Neural cell (in vitro differentiated cells): ENCODE measurements at regions not wholly inside any gene's neighbourhood (a gene's known extent, or its start where the extent isn't known, plus 50 kb on each side); places are given as distances from the start of the nearest gene placed in this dataset.

ENCODE experiments used
- H2AFZ ChIP-seq: fragments of 200-600, 300-800 bp; sonication (generic), shearing (Covaris generic); 2 replicates; pipeline ENCODE4 v1.6.0; 2014; ENCODE audit warnings: low read depth, mild to moderate bottlenecking, antibody characterized with exemption, low read length, moderate library complexity
- H3F3A ChIP-seq: fragments of 200-600 bp; shearing (Covaris generic); 2 replicates; pipeline ENCODE4 v1.6.1; 2016; ENCODE audit warnings: mild to moderate bottlenecking, moderate library complexity, mixed read lengths, antibody characterized with exemption, low read length; ENCODE audit not compliant: insufficient read depth, poor library complexity, severe bottlenecking
- H3K27ac ChIP-seq: fragments of 200-600, 300-800 bp; sonication (generic), shearing (Covaris generic); 2 replicates; pipeline ENCODE4 v1.5.1; 2014; ENCODE audit warnings: mild to moderate bottlenecking, low read length, moderate library complexity
- H3K27me3 ChIP-seq: fragments of 300-800, 200-600 bp; sonication (generic), shearing (Covaris generic); 2 replicates; pipeline ENCODE4 v1.6.0; 2014; ENCODE audit warnings: mild to moderate bottlenecking, low read depth, low read length, moderate library complexity; ENCODE audit not compliant: insufficient read depth
- H3K36me3 ChIP-seq: fragments of 300-800, 200-600 bp; sonication (generic), shearing (Covaris generic); 2 replicates; pipeline ENCODE4 v1.5.1; 2014; ENCODE audit warnings: mild to moderate bottlenecking, antibody characterized with exemption, low read length, moderate library complexity; ENCODE audit not compliant: insufficient read depth
- H3K4me2 ChIP-seq: fragments of 300-800, 200-600 bp; sonication (generic), shearing (Covaris generic); 2 replicates; pipeline ENCODE4 v1.6.0; 2014; ENCODE audit warnings: mild to moderate bottlenecking, low read length
- H3K4me3 ChIP-seq: fragments of 300-800, 200-600 bp; sonication (generic), shearing (Covaris generic); 2 replicates; pipeline ENCODE4 v1.5.1; 2014; ENCODE audit warnings: mild to moderate bottlenecking, low read length, moderate library complexity
- H3K79me2 ChIP-seq: fragments of 200-600 bp; shearing (Covaris generic); replicated peaks from 2 replicates; pipeline ENCODE4 v1.6.0; 2014; ENCODE audit warnings: mild to moderate bottlenecking, low read length, moderate library complexity; ENCODE audit not compliant: insufficient read depth
- H3K9ac ChIP-seq: fragments of 300-800, 200-600 bp; sonication (generic), shearing (Covaris generic); 2 replicates; pipeline ENCODE4 v1.6.1; 2016; ENCODE audit warnings: mild to moderate bottlenecking, low read length, mixed read lengths
- H3K9me2 ChIP-seq: fragments of 200-600 bp; shearing (Covaris generic); 2 replicates; pipeline ENCODE4 v1.6.1; 2016; ENCODE audit warnings: mild to moderate bottlenecking, low read length, mixed read lengths; ENCODE audit not compliant: insufficient read depth
- H3K9me3 ChIP-seq: fragments of 200-600, 300-800 bp; sonication (generic), shearing (Covaris generic); 2 replicates; pipeline ENCODE4 v1.6.1; 2016; ENCODE audit warnings: mild to moderate bottlenecking, mixed run types, low read length, moderate library complexity, mixed read lengths
- H4K20me1 ChIP-seq: fragments of 200-600 bp; shearing (Covaris generic); 2 replicates; pipeline ENCODE4 v1.6.1; 2016; ENCODE audit warnings: mild to moderate bottlenecking, mixed run types; ENCODE audit not compliant: insufficient read depth
- EP300 ChIP-seq: fragments of 450-650 bp; conservative IDR thresholded peaks from 2 replicates; pipeline ENCODE4 v1.6.1; 2014; ENCODE audit warnings: antibody characterized with exemption, mild to moderate bottlenecking, moderate library complexity; ENCODE audit not compliant: poor library complexity, severe bottlenecking
- EZH2 ChIP-seq: fragments of 200-600, 300-800 bp; shearing (Covaris generic), sonication (generic); IDR thresholded peaks from 2 replicates; pipeline ENCODE4 v1.6.1; 2014; ENCODE audit warnings: antibody characterized with exemption, low read length, borderline replicate concordance, mild to moderate bottlenecking; ENCODE audit not compliant: insufficient read depth, poor library complexity, severe bottlenecking
- MXI1 ChIP-seq: fragments of 450-650 bp; conservative IDR thresholded peaks from 2 replicates; pipeline ENCODE4 v1.6.1; 2014; ENCODE audit warnings: antibody characterized with exemption, mild to moderate bottlenecking; ENCODE audit not compliant: poor library complexity, severe bottlenecking
- POLR2AphosphoS5 ChIP-seq: IDR thresholded peaks from 2 replicates; pipeline ENCODE4 v1.6.1; 2012
- RAD21 ChIP-seq: fragments of 450-650 bp; conservative IDR thresholded peaks from 2 replicates; pipeline ENCODE4 v1.6.1; 2014; ENCODE audit warnings: antibody characterized with exemption, mild to moderate bottlenecking, moderate library complexity
- SMC3 ChIP-seq: fragments of 450-650 bp; conservative IDR thresholded peaks from 2 replicates; pipeline ENCODE4 v1.6.1; 2014; ENCODE audit warnings: antibody characterized with exemption, mild to moderate bottlenecking, moderate library complexity; ENCODE audit not compliant: poor library complexity
- TAF1 ChIP-seq: IDR thresholded peaks from 2 replicates; pipeline ENCODE4 v1.6.1; 2012; ENCODE audit warnings: low read depth
- TF ChIP-seq, protein P1 (sequence below): fragments of 450-650 bp; IDR thresholded peaks from 2 replicates; pipeline ENCODE4 v1.5.1; 2014; ENCODE audit warnings: antibody characterized with exemption, mild to moderate bottlenecking, moderate library complexity; ENCODE audit not compliant: poor library complexity, severe bottlenecking
- TF ChIP-seq, protein P2 (sequence below): IDR thresholded peaks from 2 replicates; pipeline ENCODE4 v1.6.1; 2012; ENCODE audit warnings: borderline replicate concordance

GRCh38 chr2:19769513-19769912, 132.3 kb downstream of the TTC32 start:
- no peak overlapping the region for H2AFZ ChIP-seq
- no peaks in the 10 kb centered on the region for H3K9me3 ChIP-seq
- H4K20me1 ChIP-seq = no peaks in the 10 kb centered on the region
- no peak overlapping the region for H3K27ac ChIP-seq
- no peaks in the 10 kb centered on the region for H3K27me3 ChIP-seq
- no peaks in the 10 kb centered on the region for H3K9me2 ChIP-seq
- H3K4me2 ChIP-seq = no peak overlapping the region
- TF ChIP-seq, protein P1, sequence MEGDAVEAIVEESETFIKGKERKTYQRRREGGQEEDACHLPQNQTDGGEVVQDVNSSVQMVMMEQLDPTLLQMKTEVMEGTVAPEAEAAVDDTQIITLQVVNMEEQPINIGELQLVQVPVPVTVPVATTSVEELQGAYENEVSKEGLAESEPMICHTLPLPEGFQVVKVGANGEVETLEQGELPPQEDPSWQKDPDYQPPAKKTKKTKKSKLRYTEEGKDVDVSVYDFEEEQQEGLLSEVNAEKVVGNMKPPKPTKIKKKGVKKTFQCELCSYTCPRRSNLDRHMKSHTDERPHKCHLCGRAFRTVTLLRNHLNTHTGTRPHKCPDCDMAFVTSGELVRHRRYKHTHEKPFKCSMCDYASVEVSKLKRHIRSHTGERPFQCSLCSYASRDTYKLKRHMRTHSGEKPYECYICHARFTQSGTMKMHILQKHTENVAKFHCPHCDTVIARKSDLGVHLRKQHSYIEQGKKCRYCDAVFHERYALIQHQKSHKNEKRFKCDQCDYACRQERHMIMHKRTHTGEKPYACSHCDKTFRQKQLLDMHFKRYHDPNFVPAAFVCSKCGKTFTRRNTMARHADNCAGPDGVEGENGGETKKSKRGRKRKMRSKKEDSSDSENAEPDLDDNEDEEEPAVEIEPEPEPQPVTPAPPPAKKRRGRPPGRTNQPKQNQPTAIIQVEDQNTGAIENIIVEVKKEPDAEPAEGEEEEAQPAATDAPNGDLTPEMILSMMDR = no peak
- TF ChIP-seq SMC3 = no peak
- no peak for TF ChIP-seq MXI1
- TF ChIP-seq TAF1 = no peak
- TF ChIP-seq EZH2 = no peak
- TF ChIP-seq EP300 = no peak
- TF ChIP-seq, protein P2, sequence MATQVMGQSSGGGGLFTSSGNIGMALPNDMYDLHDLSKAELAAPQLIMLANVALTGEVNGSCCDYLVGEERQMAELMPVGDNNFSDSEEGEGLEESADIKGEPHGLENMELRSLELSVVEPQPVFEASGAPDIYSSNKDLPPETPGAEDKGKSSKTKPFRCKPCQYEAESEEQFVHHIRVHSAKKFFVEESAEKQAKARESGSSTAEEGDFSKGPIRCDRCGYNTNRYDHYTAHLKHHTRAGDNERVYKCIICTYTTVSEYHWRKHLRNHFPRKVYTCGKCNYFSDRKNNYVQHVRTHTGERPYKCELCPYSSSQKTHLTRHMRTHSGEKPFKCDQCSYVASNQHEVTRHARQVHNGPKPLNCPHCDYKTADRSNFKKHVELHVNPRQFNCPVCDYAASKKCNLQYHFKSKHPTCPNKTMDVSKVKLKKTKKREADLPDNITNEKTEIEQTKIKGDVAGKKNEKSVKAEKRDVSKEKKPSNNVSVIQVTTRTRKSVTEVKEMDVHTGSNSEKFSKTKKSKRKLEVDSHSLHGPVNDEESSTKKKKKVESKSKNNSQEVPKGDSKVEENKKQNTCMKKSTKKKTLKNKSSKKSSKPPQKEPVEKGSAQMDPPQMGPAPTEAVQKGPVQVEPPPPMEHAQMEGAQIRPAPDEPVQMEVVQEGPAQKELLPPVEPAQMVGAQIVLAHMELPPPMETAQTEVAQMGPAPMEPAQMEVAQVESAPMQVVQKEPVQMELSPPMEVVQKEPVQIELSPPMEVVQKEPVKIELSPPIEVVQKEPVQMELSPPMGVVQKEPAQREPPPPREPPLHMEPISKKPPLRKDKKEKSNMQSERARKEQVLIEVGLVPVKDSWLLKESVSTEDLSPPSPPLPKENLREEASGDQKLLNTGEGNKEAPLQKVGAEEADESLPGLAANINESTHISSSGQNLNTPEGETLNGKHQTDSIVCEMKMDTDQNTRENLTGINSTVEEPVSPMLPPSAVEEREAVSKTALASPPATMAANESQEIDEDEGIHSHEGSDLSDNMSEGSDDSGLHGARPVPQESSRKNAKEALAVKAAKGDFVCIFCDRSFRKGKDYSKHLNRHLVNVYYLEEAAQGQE = no peak
- TF ChIP-seq RAD21 = no peak
- H3K79me2 ChIP-seq = no peaks in the 10 kb centered on the region
- H3K9ac ChIP-seq = no peak overlapping the region
- no peak overlapping the region for H3K4me3 ChIP-seq
- no peaks in the 10 kb centered on the region for H3K36me3 ChIP-seq
- H3F3A ChIP-seq = no peaks in the 10 kb centered on the region

DNA sequence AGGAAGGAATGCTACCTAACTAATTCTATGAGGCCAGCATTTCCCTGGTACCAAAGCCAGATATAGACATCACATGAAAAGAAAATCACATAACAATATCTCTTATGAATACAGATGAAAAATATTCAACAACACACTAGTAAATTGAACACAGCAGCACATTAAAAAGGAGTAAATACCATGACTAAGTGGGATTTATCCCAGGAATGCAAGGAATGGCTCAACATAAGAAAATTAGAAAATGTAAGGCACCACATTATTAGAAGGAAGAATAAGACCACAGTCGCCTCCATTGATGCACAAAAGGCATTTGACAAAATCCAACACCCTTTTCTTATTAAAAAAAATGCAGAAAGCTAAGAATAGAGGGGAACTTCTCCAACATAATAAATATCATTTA, 133.9 kb downstream of the TTC32 start:
- no peaks in the 10 kb centered on the region for H3K27me3 ChIP-seq
- H3K79me2 ChIP-seq = no peaks in the 10 kb centered on the region
- no peak overlapping the region for H3K27ac ChIP-seq
- H3K9ac ChIP-seq = no peak overlapping the region
- no peak overlapping the region for H3K4me3 ChIP-seq
- no peak overlapping the region for H3K4me2 ChIP-seq
- no peaks in the 10 kb centered on the region for H3F3A ChIP-seq
- H4K20me1 ChIP-seq = no peaks in the 10 kb centered on the region
- H2AFZ ChIP-seq = no peak overlapping the region
- no peaks in the 10 kb centered on the region for H3K36me3 ChIP-seq
- no peaks in the 10 kb centered on the region for H3K9me3 ChIP-seq
- H3K9me2 ChIP-seq = no peaks in the 10 kb centered on the region
- TF ChIP-seq, protein P1 = no peak
- TF ChIP-seq POLR2AphosphoS5 (no peak), SMC3 (no peak), EZH2 (no peak), RAD21 (no peak), MXI1 (no peak)
- TF ChIP-seq, protein P2 = no peak
